ENCODE measurements at regions not wholly inside any gene's neighbourhood (a gene's known extent, or its start where the extent isn't known, plus 50 kb on each side); places are given as distances from the start of the nearest gene placed in this dataset.
A peak's percentile ranks its signal among the peaks of the same experiment; 100 is the strongest.

GRCh38 chr12:17215759-17216570 lies 610.0 kb upstream of the LMO3 start:
- Mint-ChIP-seq H3K36me3 (ENCODE audit: insufficient read depth in 1 of 3, low read depth in 3 of 3) (no peaks in the 10 kb centered on the region), H3K27me3 (ENCODE audit: low read depth) (no peaks in the 10 kb centered on the region), H3K4me3 (no peak overlapping the region), H3K27ac (no peak overlapping the region), H3K9me3 (no peaks in the 10 kb centered on the region), H3K4me1 (no peaks in the 10 kb centered on the region)
- DNase-seq, result peak; percentile 41
- Histone ChIP-seq H3K27me3 (ENCODE audit: insufficient read depth, low read length) (no peaks in the 10 kb centered on the region), H3K79me1 (ENCODE audit: insufficient read depth, low read depth, low read length, poor library complexity, severe bottlenecking) (no peaks in the 10 kb centered on the region), H3K27ac (ENCODE audit: insufficient read length, low read depth, low read length) (no peak overlapping the region), H3K4me2 (ENCODE audit: insufficient read depth, insufficient read length, low read length) (no peak overlapping the region), H3K79me2 (ENCODE audit: insufficient read depth, low read length) (no peaks in the 10 kb centered on the region), H3K23ac (ENCODE audit: insufficient read length, low read depth, low read length) (no peak overlapping the region), H3K4ac (ENCODE audit: low read depth, low read length) (no peak overlapping the region), H4K91ac (ENCODE audit: insufficient read length, low read depth, low read length) (no peak overlapping the region), H2BK15ac (ENCODE audit: low read depth, low read length) (no peak overlapping the region), H3T11ph (ENCODE audit: low read length) (no peak overlapping the region), H3K18ac (ENCODE audit: insufficient read length, low read depth, low read length) (no peak overlapping the region), H2BK12ac (ENCODE audit: insufficient read length, low read depth, low read length) (no peak overlapping the region), H3K23me2 (ENCODE audit: insufficient read length, low read depth, low read length, poor library complexity, severe bottlenecking) (no peaks in the 10 kb centered on the region), H4K8ac (replicated peaks; ENCODE audit: insufficient read length, low read depth, low read length) (no peak overlapping the region), H3K14ac (ENCODE audit: insufficient read depth, low read length) (no peak overlapping the region), H2BK5ac (ENCODE audit: insufficient read length, low read length) (no peak overlapping the region), H3K56ac (ENCODE audit: insufficient read length, low read depth, low read length) (no peak overlapping the region), H2BK120ac (ENCODE audit: low read depth, low read length, poor library complexity, severe bottlenecking) (no peak overlapping the region), H4K5ac (ENCODE audit: insufficient read length, low read depth, low read length) (no peak overlapping the region), H2BK20ac (ENCODE audit: low read depth, low read length, poor library complexity, severe bottlenecking) (no peak overlapping the region), H2AK5ac (ENCODE audit: insufficient read length, low read length) (no peak overlapping the region), H3K4me1 (ENCODE audit: insufficient read depth, low read length) (no peaks in the 10 kb centered on the region), H3K9ac (ENCODE audit: extremely low read depth, insufficient read length, low read length) (no peak overlapping the region), H2AFZ (ENCODE audit: low read length) (no peak overlapping the region), H4K20me1 (ENCODE audit: control insufficient read depth, insufficient read depth, insufficient read length) (no peaks in the 10 kb centered on the region), H3K9me3 (ENCODE audit: control insufficient read depth, low read depth, low read length) (no peaks in the 10 kb centered on the region)
- WGBS (ENCODE audit: extremely low coverage, insufficient read length, low lambda C conversion rate), result no CpG with 5 or more reads among the region's 4 CpGs
- peak; percentile 57; the same call in 2 of the 3 replicates for TF ChIP-seq CTCF (conservative IDR thresholded peaks at IDR 0.05)
